ENCODE measurements at regions not wholly inside any gene's neighbourhood (a gene's known extent, or its start where the extent isn't known, plus 50 kb on each side); places are given as distances from the start of the nearest gene placed in this dataset.

DNA sequence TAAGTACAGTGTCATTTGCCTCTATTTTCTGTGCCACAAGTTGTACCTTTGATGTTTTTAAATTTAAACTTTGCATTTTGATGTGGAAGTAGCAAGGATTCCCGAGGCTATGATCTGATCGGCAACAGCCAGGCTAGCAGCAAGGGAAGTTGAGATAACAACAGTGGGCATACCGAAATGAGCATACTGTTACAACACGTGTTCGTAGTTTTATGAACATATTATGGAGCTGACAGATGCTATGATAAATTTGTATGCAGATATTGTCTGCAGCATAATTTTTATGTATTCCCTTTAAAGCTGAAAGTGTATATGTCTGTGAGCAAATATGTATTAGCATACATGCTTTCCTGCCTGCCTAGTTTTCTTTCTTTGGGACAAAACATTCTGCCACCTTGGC, 306.1 kb downstream of the PCDH7 start:
- Histone ChIP-seq H3K9me3 (ENCODE audit: control insufficient read depth, low read length) (no peaks in the 10 kb centered on the region), H3K4me1 (no peaks in the 10 kb centered on the region), H2AFZ (no peak overlapping the region), H3K36me3 (ENCODE audit: control insufficient read depth, insufficient read depth, low read length) (no peaks in the 10 kb centered on the region), H3K79me2 (no peaks in the 10 kb centered on the region), H3K27ac (no peak overlapping the region), H3K4me2 (ENCODE audit: low read length) (no peak overlapping the region), H3K9ac (no peak overlapping the region), H3K4me3 (ENCODE audit: low read depth, low read length) (no peak overlapping the region), H3K27me3 (ENCODE audit: control insufficient read depth, insufficient read depth, low read length) (no peaks in the 10 kb centered on the region)
- TF ChIP-seq, protein P1, sequence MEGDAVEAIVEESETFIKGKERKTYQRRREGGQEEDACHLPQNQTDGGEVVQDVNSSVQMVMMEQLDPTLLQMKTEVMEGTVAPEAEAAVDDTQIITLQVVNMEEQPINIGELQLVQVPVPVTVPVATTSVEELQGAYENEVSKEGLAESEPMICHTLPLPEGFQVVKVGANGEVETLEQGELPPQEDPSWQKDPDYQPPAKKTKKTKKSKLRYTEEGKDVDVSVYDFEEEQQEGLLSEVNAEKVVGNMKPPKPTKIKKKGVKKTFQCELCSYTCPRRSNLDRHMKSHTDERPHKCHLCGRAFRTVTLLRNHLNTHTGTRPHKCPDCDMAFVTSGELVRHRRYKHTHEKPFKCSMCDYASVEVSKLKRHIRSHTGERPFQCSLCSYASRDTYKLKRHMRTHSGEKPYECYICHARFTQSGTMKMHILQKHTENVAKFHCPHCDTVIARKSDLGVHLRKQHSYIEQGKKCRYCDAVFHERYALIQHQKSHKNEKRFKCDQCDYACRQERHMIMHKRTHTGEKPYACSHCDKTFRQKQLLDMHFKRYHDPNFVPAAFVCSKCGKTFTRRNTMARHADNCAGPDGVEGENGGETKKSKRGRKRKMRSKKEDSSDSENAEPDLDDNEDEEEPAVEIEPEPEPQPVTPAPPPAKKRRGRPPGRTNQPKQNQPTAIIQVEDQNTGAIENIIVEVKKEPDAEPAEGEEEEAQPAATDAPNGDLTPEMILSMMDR (IDR thresholded peaks at IDR 0.05): no peak

DNA sequence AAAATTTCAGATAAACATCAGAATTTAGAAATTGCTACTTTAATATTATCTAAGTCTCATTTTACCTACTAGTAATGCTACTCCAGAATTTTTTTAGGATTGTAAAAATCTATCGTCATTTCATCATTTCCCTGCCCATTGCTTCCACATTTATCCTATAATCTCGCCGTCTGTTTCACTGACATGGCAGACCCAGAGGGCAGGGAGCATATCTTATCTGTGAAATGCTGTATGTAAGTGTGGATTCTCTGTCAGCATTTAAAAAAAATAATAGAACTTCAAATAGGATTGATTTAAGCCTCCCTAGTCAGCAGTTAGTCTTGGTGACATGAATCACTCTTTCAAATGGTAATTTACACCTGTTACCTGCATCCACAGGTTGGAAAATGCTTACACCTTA, 314.4 kb downstream of the PCDH7 start:
- TF ChIP-seq, protein P1 (IDR thresholded peaks at IDR 0.05): no peak
- H3K36me3 ChIP-seq (ENCODE audit: control insufficient read depth, insufficient read depth, low read length): no peaks in the 10 kb centered on the region
- H3K4me2 ChIP-seq (ENCODE audit: low read length): no peak overlapping the region
- H3K27me3 ChIP-seq (ENCODE audit: control insufficient read depth, insufficient read depth, low read length): no peaks in the 10 kb centered on the region
- no peaks in the 10 kb centered on the region for H3K79me2 ChIP-seq
- H3K9ac ChIP-seq: no peak overlapping the region
- H3K4me1 ChIP-seq: no peaks in the 10 kb centered on the region
- H2AFZ ChIP-seq: no peak overlapping the region
- no peaks in the 10 kb centered on the region for H3K9me3 ChIP-seq (ENCODE audit: control insufficient read depth, low read length)
- no peak overlapping the region for H3K27ac ChIP-seq
- H3K4me3 ChIP-seq (ENCODE audit: low read depth, low read length): no peak overlapping the region

DNA sequence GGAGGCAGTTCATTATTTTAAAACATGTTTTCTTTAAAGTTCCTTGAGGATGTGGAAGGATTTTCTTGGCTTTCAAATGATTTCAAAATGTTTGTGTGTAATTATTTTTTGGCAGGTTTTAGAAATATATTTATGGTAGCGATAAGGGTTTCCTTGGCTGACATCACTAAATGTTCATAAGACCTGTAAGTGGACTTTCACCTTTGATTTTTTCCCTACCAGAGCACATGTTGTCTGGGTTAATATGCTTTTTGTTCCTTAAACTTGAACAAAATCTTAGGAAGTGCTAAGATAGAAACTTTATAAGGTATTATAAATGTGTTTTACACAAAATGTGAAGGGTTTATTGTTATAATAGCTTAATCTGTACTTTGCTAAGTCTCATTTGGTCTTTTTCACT, 315.6 kb downstream of the PCDH7 start:
- Histone ChIP-seq H3K4me3 (ENCODE audit: low read depth, low read length) (no peak overlapping the region), H2AFZ (no peak overlapping the region), H3K36me3 (ENCODE audit: control insufficient read depth, insufficient read depth, low read length) (no peaks in the 10 kb centered on the region), H3K27me3 (ENCODE audit: control insufficient read depth, insufficient read depth, low read length) (no peaks in the 10 kb centered on the region), H3K4me1 (no peaks in the 10 kb centered on the region), H3K4me2 (ENCODE audit: low read length) (no peak overlapping the region), H3K79me2 (no peaks in the 10 kb centered on the region), H3K27ac (no peak overlapping the region), H3K9me3 (ENCODE audit: control insufficient read depth, low read length) (no peaks in the 10 kb centered on the region), H3K9ac (no peak overlapping the region)
- TF ChIP-seq, protein P1 (IDR thresholded peaks at IDR 0.05): no peak

DNA sequence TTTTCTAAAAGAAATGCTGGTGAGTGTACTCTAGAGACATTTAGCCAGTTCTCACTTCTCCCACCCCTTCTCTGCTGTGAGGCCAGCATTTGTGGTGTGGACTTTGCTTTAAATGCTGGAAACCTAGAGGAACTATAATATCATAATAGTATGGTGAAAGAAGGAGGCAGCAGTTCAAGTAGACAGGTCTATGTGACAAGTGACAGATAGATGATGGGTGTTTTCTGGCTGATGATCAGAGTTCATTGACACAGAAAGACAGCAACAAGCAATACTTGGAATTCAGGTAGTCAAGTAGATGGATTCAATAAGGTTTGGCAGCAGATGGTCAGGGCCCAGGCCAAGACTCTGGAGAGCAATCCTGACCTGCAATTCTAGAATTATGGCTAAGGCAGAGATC, 317.5 kb downstream of the PCDH7 start:
- Histone ChIP-seq H3K4me1 (no peaks in the 10 kb centered on the region), H3K36me3 (ENCODE audit: control insufficient read depth, insufficient read depth, low read length) (no peaks in the 10 kb centered on the region), H2AFZ (no peak overlapping the region), H3K4me3 (ENCODE audit: low read depth, low read length) (no peak overlapping the region), H3K9me3 (ENCODE audit: control insufficient read depth, low read length) (no peaks in the 10 kb centered on the region), H3K9ac (no peak overlapping the region), H3K27me3 (ENCODE audit: control insufficient read depth, insufficient read depth, low read length) (no peaks in the 10 kb centered on the region), H3K79me2 (no peaks in the 10 kb centered on the region), H3K27ac (no peak overlapping the region), H3K4me2 (ENCODE audit: low read length) (no peak overlapping the region)
- TF ChIP-seq, protein P1 (IDR thresholded peaks at IDR 0.05): no peak

DNA sequence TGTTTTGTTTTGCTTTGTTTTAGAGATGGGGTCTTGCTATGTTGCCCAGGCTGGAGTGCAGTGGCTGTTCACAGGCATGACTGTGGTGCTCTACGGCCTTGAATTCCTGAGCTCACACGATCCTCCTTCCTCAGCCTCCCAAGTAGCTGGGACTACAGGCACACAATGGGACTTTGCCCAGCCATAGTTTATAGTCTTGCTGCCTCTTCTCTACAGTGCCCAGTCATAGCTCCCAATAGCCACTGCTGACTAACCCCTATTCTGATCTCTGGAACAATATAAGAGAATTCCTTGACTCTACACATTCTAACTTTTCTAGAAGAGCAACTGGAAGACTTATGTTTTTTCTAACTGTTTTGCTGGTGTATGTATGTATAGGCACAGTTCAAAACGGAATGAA, 319.2 kb downstream of the PCDH7 start:
- no peak overlapping the region for H3K4me3 ChIP-seq (ENCODE audit: low read depth, low read length)
- no peak overlapping the region for H2AFZ ChIP-seq
- H3K27me3 ChIP-seq (ENCODE audit: control insufficient read depth, insufficient read depth, low read length): no peaks in the 10 kb centered on the region
- no peaks in the 10 kb centered on the region for H3K36me3 ChIP-seq (ENCODE audit: control insufficient read depth, insufficient read depth, low read length)
- H3K4me2 ChIP-seq (ENCODE audit: low read length): no peak overlapping the region
- no peaks in the 10 kb centered on the region for H3K9me3 ChIP-seq (ENCODE audit: control insufficient read depth, low read length)
- H3K9ac ChIP-seq: no peak overlapping the region
- TF ChIP-seq, protein P1 (IDR thresholded peaks at IDR 0.05): no peak
- no peaks in the 10 kb centered on the region for H3K79me2 ChIP-seq
- H3K4me1 ChIP-seq: no peaks in the 10 kb centered on the region
- H3K27ac ChIP-seq: no peak overlapping the region
